GM19351 (cell line): ENCODE measurements at regions not wholly inside any gene's neighbourhood (a gene's known extent, or its start where the extent isn't known, plus 50 kb on each side); places are given as distances from the start of the nearest gene placed in this dataset.

Source experiments
- ATAC-seq: cut with Tn5 transposase; IDR thresholded peaks from one replicate; pipeline ENCODE4 v1.9.1; 2021; ENCODE audit warnings: mild to moderate bottlenecking, moderate library complexity; ENCODE audit not compliant: unreplicated experiment

- no peak for ATAC-seq
Observed at GRCh38 chr4:11532138-11532537, 103.4 kb upstream of the HS3ST1 start.

DNA sequence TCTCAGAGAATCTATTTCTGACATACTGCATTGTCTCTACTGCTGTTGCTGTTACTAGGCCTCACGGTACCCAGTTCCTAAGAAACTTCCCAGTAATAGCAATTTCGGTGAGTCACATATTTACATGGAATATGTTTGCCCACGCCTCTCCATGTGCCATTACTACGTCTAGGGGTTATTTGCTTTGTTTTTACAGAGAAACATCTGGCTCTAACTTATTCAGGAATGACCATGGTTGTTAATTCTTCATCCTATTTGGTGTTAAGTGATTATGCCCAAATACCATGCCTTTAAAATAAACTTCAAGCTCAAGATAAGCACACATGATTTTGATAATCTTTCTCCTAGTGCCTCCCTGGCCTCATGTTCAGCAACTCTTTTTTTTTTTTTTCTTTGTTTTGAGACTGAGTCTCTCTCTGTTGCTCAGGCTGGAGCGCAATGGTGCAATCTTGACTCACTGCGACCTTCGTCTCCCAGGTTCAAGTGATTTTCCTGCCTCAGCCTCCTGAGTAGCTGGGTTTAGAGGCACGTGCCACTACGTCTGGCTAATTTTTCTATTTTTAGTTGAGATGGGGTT, 101.0 kb upstream of the HS3ST1 start:
- no peak for ATAC-seq

DNA sequence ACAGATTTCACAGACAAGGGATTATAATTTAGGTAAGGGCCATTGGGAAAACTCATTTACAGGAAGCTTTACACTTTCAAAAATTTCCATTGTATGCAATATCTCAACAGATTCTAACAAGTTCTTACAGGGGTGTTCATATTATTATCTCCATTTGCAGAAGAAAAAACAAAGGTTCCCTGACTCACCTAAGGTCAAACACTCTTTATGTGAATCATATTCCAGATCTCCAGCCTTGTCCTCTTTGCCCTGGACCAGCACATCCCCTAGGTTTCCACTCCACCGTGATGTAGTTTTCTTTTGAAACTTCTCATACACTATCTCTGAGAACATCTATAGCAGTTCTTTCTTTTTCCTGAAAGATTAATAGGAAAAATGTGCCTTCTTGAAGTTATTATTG, 96.4 kb upstream of the HS3ST1 start:
- no peak for ATAC-seq

DNA sequence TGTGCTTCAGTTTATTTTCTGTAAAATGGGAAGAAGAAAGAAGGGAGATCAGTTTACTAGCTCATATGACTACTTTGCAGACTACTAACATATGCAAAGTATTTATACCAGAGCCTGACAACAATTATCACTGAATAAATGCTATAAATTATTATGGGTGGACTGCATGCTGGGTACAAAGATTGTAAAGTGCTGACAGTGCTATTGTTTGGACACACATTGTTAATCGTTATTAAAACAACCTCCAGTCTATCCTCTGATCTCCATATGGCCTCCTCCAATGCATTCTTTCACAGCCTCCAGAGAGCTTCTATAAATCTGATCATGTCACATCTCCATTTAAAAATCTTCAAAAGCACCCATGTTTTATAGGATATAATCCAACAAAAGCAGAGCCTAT, 90.1 kb upstream of the HS3ST1 start:
- no peak for ATAC-seq

- ATAC-seq: no peak
Observed at GRCh38 chr4:11514779-11515419, 86.2 kb upstream of the HS3ST1 start.

DNA sequence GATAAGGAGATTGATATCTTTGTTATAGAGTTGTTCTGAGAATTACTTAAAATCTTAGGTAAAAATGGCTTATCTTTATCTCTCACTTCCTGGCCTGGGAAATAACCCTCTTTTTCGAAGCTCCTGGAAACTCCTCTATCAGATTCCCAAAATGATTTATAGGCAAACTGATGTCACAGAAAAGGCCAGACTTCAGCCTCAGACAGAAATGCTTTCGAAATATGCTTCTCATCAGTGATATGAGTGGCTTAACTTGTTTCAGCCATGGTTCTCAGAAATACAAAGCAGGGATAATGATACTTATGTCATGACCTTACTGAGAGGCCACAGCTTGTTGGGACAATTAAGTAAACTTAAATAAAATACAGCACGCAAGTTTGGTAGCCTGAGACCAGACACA, 85.3 kb upstream of the HS3ST1 start:
- ATAC-seq: no peak

- ATAC-seq: no peak
Observed at GRCh38 chr4:11512871-11513270, 84.2 kb upstream of the HS3ST1 start.

- ATAC-seq: no peak
Observed at GRCh38 chr4:11511321-11511720, 82.6 kb upstream of the HS3ST1 start.

DNA sequence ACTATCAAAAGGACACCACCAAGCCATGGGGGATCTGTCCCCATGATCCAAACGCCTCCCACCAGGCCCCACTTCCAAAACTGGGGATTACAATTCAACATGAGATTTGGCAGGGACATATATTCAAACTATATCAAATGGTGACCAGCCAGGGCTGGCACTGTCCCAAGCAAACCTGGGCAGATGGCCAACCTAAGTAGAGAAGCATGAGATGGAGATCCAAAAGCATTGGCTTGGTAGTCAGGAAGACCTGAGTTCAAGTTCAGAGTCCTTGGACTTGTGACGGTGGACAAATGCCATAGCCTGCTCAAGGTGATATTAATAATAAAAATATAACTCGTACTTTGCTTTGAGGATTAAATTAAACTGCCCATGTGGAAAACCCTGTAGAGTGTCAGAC, 79.2 kb upstream of the HS3ST1 start:
- no peak for ATAC-seq

DNA sequence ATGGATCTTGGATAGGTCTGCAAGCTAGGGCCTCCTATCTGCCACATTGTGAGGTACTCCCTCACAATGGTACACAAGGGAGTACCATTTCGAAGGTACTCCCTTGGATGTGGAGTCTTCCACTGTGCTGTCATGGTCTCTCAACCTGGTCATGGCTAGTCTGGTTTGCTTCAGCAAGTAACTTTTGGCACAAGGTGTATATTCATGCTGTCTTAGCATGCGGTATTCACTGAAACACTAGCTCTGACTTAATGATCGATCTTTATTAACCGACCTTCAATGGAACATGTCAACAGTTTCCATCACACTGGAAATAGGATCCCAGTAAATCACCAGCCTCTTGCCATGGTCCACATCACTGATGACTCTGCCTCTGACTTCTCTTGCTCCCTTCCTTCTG, 77.5 kb upstream of the HS3ST1 start:
- no peak for ATAC-seq

DNA sequence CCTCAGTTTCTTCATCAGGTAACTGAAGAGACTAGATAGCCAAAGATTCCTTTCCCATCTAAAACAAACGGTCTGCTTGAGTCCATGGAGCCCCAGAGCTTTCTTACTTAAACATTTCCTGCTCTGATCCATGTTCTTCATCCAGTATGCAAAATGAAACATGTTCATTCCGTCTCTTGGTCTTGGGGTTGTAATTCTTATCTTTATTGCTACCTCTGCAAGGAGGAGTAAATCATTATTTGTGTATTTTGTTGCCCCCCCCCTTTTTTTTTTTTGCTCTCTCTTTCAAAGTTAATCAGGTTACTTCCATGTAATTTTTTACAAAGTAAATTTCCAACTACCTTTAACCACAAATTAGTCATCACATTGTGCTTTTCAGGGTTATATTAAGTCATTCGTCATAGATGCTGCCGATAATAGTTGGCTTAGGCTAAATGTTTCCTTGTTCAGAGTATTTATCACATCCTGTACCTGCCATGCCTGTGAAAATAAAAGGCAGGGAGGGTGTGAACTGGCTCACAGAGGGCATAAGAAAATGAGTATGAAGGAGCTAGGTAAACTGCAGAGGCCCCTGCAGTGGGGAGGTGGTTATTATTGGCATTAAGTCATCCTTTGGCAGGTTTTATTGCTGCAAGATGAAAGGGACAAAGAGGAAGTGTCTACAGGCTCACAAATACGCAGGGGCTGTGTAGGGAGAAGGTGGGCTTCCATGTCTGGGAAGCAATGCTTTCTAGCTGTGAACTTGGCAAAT, 76.7 kb upstream of the HS3ST1 start:
- ATAC-seq: no peak

DNA sequence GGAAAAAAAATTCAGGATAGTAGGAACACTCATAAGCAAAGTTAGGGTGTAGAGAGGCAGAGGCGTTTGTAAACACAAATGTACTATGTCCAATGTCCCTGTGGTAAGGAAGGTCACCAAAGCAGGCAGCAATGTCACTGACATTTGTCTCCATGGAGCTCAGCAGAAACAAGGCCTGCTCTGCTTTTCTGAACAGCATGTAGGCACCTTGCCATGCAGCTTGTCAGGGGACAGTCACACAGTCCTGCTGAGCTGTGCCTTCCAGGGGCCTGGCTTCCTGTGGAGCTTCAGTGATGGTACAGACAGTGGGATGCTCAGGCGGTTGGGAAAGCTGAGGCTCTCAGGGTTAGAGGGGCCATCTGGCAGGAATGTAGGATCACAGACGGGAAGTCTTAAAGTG, 74.5 kb upstream of the HS3ST1 start:
- no peak for ATAC-seq

DNA sequence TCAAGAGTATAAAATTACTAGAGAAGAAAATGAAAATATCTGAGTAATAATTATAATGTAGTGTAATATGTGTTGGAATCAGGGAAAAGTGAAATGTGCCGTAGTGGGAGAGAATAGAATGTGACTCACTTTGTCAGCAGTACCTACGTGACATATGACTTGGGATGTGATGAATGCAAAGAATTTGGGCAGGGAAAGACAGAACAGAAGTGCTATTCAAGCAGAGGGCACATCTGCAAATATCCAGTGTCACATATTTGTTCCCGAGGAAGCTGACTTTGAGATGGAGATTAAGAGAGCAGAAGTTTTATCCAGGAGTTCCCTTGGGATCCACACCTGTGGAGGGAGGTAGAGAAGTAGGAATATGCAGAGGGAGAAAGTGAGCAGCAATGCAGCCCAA, 69.3 kb upstream of the HS3ST1 start:
- no peak for ATAC-seq

DNA sequence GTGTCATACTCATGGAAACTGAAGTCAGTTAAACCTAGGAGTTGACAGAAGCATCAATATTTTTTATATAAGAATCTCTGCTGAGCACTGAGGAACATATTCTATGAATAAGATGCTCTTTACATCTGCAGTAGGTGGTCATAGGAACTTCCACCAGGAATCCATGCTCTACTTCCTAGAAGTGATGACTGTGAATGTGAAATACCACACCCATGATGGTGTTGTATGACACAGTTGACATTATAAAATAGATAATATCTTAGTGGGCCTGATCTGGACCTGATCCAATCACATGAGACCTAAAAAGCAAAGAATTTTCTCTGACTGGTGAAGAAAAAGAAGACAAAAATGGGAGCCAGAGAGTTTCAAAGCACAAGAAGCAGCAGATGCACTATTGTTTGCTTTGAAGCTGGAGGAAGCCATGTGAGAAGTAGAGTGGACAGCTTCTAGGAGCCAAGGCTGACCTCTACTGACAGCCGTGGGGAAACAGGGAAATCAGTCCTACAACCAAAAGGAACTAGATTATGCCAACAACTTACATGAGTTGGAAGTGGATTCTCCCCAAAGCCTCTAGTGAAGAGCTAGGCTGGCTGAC, 68.6 kb upstream of the HS3ST1 start:
- ATAC-seq: no peak

DNA sequence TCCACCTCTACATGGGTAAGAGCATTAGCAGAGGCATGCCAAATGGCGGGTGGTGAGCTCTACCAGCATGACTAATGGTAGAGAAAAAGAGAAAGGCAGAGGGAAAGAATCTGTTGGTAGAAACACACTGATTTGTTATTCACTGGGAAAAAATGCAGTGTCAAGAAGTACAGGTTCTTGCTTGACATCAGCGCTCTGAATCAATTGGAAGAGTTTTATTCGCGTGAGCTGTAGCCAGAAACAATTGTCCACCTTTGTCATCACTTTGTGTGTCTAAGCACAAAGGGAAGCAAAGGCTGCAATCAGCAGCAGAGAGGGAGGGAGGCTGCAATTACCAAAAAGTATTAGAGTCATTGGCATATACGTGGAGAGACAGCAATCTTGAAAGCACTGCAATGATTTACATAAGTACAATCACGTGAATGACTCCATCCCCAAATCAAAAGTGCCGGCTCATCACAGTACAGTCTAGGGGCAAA, 67.7 kb upstream of the HS3ST1 start:
- no peak for ATAC-seq

DNA sequence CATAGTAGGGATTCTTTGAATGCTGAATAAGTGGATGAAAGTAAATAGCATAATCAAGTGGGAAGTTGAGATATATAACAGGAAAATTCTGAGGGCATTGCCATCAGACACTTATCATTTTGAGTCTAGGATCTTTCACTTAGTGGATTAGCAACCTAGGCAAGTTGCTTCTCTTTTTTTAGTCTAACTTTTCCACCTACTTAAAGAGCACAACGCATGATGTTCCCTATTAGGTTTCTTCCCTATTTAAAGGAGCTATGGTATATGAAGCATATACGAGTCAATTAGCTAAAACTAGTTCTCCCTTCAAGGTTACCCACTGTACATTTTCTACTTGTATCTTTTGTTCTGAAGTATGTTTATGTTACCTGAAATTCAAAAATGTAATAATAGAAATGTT, 67.1 kb upstream of the HS3ST1 start:
- ATAC-seq: no peak

DNA sequence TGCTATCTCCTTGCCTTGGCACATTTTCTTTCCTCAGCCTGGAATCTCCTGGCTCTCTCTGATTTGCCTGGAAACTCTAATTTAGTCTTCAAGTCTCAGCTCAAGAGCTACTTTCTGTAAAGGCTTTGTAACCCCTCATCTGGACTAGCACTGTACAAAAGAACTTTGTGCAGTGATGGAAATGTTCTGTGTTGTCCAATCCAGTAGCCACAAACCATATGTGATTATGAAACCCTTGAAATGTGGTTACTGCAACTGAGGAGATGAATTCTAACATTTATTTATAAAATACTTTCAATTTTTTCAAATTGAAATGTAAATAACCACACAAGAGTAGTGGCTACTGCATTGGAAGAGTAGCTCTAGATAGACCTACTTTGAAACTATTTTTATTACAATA, 66.6 kb upstream of the HS3ST1 start:
- no peak for ATAC-seq

- ATAC-seq: no peak
Observed at GRCh38 chr4:11494232-11494631, 65.5 kb upstream of the HS3ST1 start.

GRCh38 chr4:11489453-11490083, 60.9 kb upstream of the HS3ST1 start:
- ATAC-seq: peak; percentile 60

DNA sequence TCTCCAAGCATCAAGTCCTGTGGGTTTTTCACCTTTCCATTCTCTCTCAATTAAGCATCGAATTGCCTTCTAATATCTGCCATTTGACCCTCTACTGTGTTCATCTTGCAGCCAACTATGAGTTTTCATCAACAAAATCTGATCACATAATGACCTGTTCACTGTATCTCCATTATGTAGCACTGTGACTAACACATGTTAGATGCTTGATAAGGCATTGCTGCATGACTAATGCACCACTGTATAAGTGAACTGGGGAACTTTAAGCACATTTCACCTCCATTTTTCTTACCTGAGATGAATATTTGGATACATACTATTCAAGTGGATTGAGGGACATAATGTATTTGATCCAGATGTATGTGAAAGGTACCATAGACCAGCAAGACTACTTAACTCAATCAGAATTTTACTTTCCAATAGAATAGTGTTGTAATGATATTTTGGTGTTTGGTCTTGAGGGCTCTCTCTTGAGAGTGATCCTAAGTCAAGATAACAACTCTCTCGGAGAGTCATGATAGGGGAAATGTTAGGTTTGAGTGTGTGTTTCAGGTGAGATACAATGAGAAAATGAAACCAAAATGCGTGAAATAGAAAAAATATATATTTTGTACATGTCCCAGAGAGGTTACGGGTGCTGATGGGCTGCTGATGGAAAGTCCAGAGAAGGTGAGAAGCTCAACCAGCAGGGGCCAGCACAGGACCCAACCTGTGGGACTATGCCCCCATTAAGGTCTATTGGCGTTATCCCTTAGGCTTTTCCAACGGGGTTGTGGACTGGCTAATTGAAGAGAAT, 60.2 kb upstream of the HS3ST1 start:
- peak; percentile 30 for ATAC-seq
